DND-41 (cell line): ENCODE measurements at regions not wholly inside any gene's neighbourhood (a gene's known extent, or its start where the extent isn't known, plus 50 kb on each side); places are given as distances from the start of the nearest gene placed in this dataset.

Experiments used
- ATAC-seq: fragments of 200-7000 bp; cut with Tn5 transposase; 3 replicates; pipeline ENCODE4 v1.9.1; 2021; ENCODE audit warnings: low read depth; ENCODE audit not compliant: insufficient read depth
- DNase-seq: peaks from one replicate; pipeline ENCODE4 v3.0.0-alpha.2; 2020
- H2AFZ ChIP-seq: 2 replicates; pipeline ENCODE4 v1.6.0; 2012; ENCODE audit warnings: low read depth, low read length
- H3K27ac ChIP-seq: 2 replicates; pipeline ENCODE4 v1.5.1; 2012; ENCODE audit warnings: low read length, inconsistent platforms
- H3K27me3 ChIP-seq: fragments of 200-600 bp; sonication (generic); 2 replicates; pipeline ENCODE4 v1.6.0; 2012; ENCODE audit warnings: low read length, mild to moderate bottlenecking, inconsistent platforms; ENCODE audit not compliant: insufficient read depth, poor library complexity
- H3K36me3 ChIP-seq: 2 replicates; pipeline ENCODE4 v1.5.1; 2012; ENCODE audit warnings: low read length, inconsistent platforms; ENCODE audit not compliant: insufficient read depth
- H3K4me1 ChIP-seq: 2 replicates; pipeline ENCODE4 v1.5.1; 2012; ENCODE audit warnings: mild to moderate bottlenecking, low read length; ENCODE audit not compliant: insufficient read depth
- H3K4me2 ChIP-seq: 2 replicates; pipeline ENCODE4 v1.6.0; 2012; ENCODE audit warnings: mild to moderate bottlenecking, moderate library complexity, low read length, inconsistent platforms; ENCODE audit not compliant: insufficient read depth
- H3K4me3 ChIP-seq, 2 experiments: fragments of 200-600 bp in 1 of 2; shearing (Covaris generic) in 1 of 2; 2 replicates each; pipeline ENCODE4 v1.5.1; 2012 to 2016; ENCODE audit warnings: inconsistent platforms in 2 of 2, low read length in 2 of 2, mild to moderate bottlenecking in 2 of 2, low read depth in 1 of 2, moderate library complexity in 1 of 2
- H3K79me2 ChIP-seq: 2 replicates; pipeline ENCODE4 v1.6.0; 2012; ENCODE audit warnings: low read length, inconsistent platforms; ENCODE audit not compliant: insufficient read depth
- H3K9ac ChIP-seq: 2 replicates; pipeline ENCODE4 v1.6.0; 2012; ENCODE audit warnings: low read depth, mild to moderate bottlenecking, inconsistent platforms, low read length, moderate library complexity
- H3K9me3 ChIP-seq: 2 replicates; pipeline ENCODE4 v1.5.1; 2012; ENCODE audit warnings: low read length, moderate library complexity, mild to moderate bottlenecking, inconsistent platforms; ENCODE audit not compliant: insufficient read depth, severe bottlenecking
- H4K20me1 ChIP-seq: 2 replicates; pipeline ENCODE4 v1.6.0; 2012; ENCODE audit warnings: low read length; ENCODE audit not compliant: insufficient read depth
- CTCF ChIP-seq: IDR thresholded peaks from 2 replicates; pipeline ENCODE4 v1.5.1; 2012; ENCODE audit warnings: borderline replicate concordance, low read length, moderate library complexity, mild to moderate bottlenecking; ENCODE audit not compliant: poor library complexity, severe bottlenecking; ENCODE audit errors: extremely low read depth
- EZH2 ChIP-seq: IDR thresholded peaks from 3 replicates; pipeline ENCODE4 v1.6.1; 2012; ENCODE audit warnings: borderline replicate concordance, low read depth, mild to moderate bottlenecking, moderate library complexity, low read length, inconsistent platforms; ENCODE audit not compliant: severe bottlenecking

- no peaks in the 10 kb centered on the region for H3K79me2 ChIP-seq
- H3K9ac ChIP-seq, result no peak overlapping the region
- no peaks in the 10 kb centered on the region for H4K20me1 ChIP-seq
- H3K4me1 ChIP-seq, result no peaks in the 10 kb centered on the region
- no peaks in the 10 kb centered on the region for H3K9me3 ChIP-seq
- H3K4me2 ChIP-seq, result no peak overlapping the region
- H2AFZ ChIP-seq, result no peak overlapping the region
- no peak overlapping the region for H3K27ac ChIP-seq
- H3K27me3 ChIP-seq, result no peaks in the 10 kb centered on the region
- no peak overlapping the region for H3K4me3 ChIP-seq
- TF ChIP-seq EZH2, result no peak
- no peak for TF ChIP-seq CTCF
- no peak for DNase-seq
- ATAC-seq, result no peak
- H3K36me3 ChIP-seq, result no peaks in the 10 kb centered on the region
These were observed 223.5 kb downstream of the POSTN start for GRCh38 chr13:37375071-37375470.

- Histone ChIP-seq H3K27ac (no peak overlapping the region), H2AFZ (no peak overlapping the region)
These were observed 229.0 kb downstream of the POSTN start for GRCh38 chr13:37369616-37370015.

GRCh38 chr13:37368501-37368900 is 230.1 kb downstream of the POSTN start:
- H3K4me2 ChIP-seq, result no peak overlapping the region
- H3K4me3 ChIP-seq, result no peak overlapping the region
- no peak overlapping the region for H3K9ac ChIP-seq
- no peaks in the 10 kb centered on the region for H3K36me3 ChIP-seq
- no peaks in the 10 kb centered on the region for H4K20me1 ChIP-seq
- TF ChIP-seq CTCF (no peak), EZH2 (no peak)
- H3K79me2 ChIP-seq, result no peaks in the 10 kb centered on the region
- H2AFZ ChIP-seq, result no peak overlapping the region
- no peak for ATAC-seq
- no peak for DNase-seq
- H3K27me3 ChIP-seq, result no peaks in the 10 kb centered on the region
- H3K27ac ChIP-seq, result no peak overlapping the region
- H3K9me3 ChIP-seq, result no peaks in the 10 kb centered on the region
- no peaks in the 10 kb centered on the region for H3K4me1 ChIP-seq

More at GRCh38 chr13:37369616-37370015, 229.0 kb downstream of the POSTN start:
- Histone ChIP-seq H3K4me1 (no peaks in the 10 kb centered on the region), H3K36me3 (no peaks in the 10 kb centered on the region), H3K4me2 (no peak overlapping the region), H3K27me3 (no peaks in the 10 kb centered on the region), H3K4me3 (no peak overlapping the region), H3K79me2 (no peaks in the 10 kb centered on the region), H3K9me3 (no peaks in the 10 kb centered on the region), H3K9ac (no peak overlapping the region), H4K20me1 (no peaks in the 10 kb centered on the region)
- DNase-seq, result no peak
- TF ChIP-seq CTCF, result no peak
- no peak for TF ChIP-seq EZH2
- ATAC-seq, result no peak
